GM23338 (cell line): ENCODE measurements at regions not wholly inside any gene's neighbourhood (a gene's known extent, or its start where the extent isn't known, plus 50 kb on each side); places are given as distances from the start of the nearest gene placed in this dataset.

Source experiments
- ATAC-seq: fragments of 200-7000 bp; cut with Tn5 transposase; 3 replicates; pipeline ENCODE4 v1.9.1; 2020
- DNase-seq: peaks from one replicate; pipeline ENCODE4 v3.0.0-alpha.2; 2015; ENCODE audit warnings: low spot score
- H2AFZ ChIP-seq: fragments of 200-600 bp; sonication (generic); 2 replicates; pipeline ENCODE4 v1.8.0; 2016; ENCODE audit warnings: antibody characterized with exemption, mild to moderate bottlenecking, moderate library complexity
- H3F3A ChIP-seq: fragments of 200-600 bp; sonication (generic); replicated peaks from 2 replicates; pipeline ENCODE4 v1.8.0; 2017; ENCODE audit warnings: antibody characterized with exemption, mixed run types, low read depth
- H3K27ac ChIP-seq: fragments of 200-600 bp; sonication (generic); 2 replicates; pipeline ENCODE4 v1.6.1; 2016; ENCODE audit warnings: low read depth
- H3K27me3 ChIP-seq: fragments of 200-600 bp; sonication (generic); 2 replicates; pipeline ENCODE4 v1.8.0; 2016; ENCODE audit warnings: mild to moderate bottlenecking, mixed run types, moderate library complexity; ENCODE audit not compliant: insufficient read depth
- H3K36me3 ChIP-seq: fragments of 200-600 bp; sonication (generic); 2 replicates; pipeline ENCODE4 v1.8.0; 2016; ENCODE audit warnings: mild to moderate bottlenecking; ENCODE audit not compliant: insufficient read depth
- H3K4me1 ChIP-seq: fragments of 200-600 bp; sonication (generic); 2 replicates; pipeline ENCODE4 v1.8.0; 2016; ENCODE audit warnings: mild to moderate bottlenecking, moderate library complexity; ENCODE audit not compliant: insufficient read depth
- H3K4me2 ChIP-seq: fragments of 200-600 bp; sonication (generic); 2 replicates; pipeline ENCODE4 v1.7.1; 2017; ENCODE audit warnings: mixed run types
- H3K4me3 ChIP-seq: fragments of 200-600 bp; sonication (generic); 2 replicates; pipeline ENCODE4 v1.6.1; 2016; ENCODE audit warnings: mixed run types
- H3K79me2 ChIP-seq: fragments of 200-600 bp; sonication (generic); replicated peaks from 2 replicates; pipeline ENCODE4 v1.8.0; 2017; ENCODE audit warnings: mild to moderate bottlenecking; ENCODE audit not compliant: insufficient read depth
- H3K9me2 ChIP-seq: fragments of 200-600 bp; sonication (generic); 2 replicates; pipeline ENCODE4 v1.8.0; 2017; ENCODE audit not compliant: insufficient read depth
- H4K20me1 ChIP-seq: fragments of 200-600 bp; sonication (generic); replicated peaks from 2 replicates; pipeline ENCODE4 v1.8.0; 2017; ENCODE audit warnings: mild to moderate bottlenecking; ENCODE audit not compliant: insufficient read depth
- H3K27ac Mint-ChIP-seq: 2 replicates; pipeline ENCODE4 v1.8.0; 2020; ENCODE audit warnings: inconsistent platforms, mild to moderate bottlenecking, moderate library complexity, mixed read lengths
- H3K27me3 Mint-ChIP-seq: 3 replicates; pipeline ENCODE4 v1.8.0; 2022; ENCODE audit warnings: low read depth, mild to moderate bottlenecking, moderate library complexity, mixed read lengths, inconsistent platforms; ENCODE audit not compliant: insufficient read depth, poor library complexity
- H3K36me3 Mint-ChIP-seq: 3 replicates; pipeline ENCODE4 v1.8.0; 2021; ENCODE audit warnings: low read depth, mild to moderate bottlenecking, inconsistent platforms, moderate library complexity, mixed read lengths
- H3K4me1 Mint-ChIP-seq: 3 replicates; pipeline ENCODE4 v1.8.0; 2020; ENCODE audit warnings: mild to moderate bottlenecking, inconsistent platforms, mixed read lengths
- H3K4me3 Mint-ChIP-seq: 3 replicates; pipeline ENCODE4 v1.8.0; 2021; ENCODE audit warnings: moderate library complexity, mild to moderate bottlenecking, inconsistent platforms, mixed read lengths
- H3K9me3 Mint-ChIP-seq: 3 replicates; pipeline ENCODE4 v1.8.0; 2020; ENCODE audit warnings: moderate library complexity, mild to moderate bottlenecking, inconsistent platforms, mixed read lengths
- CREB1 ChIP-seq: fragments of 250-450 bp; sonication (Bioruptor Pico); IDR thresholded peaks from 2 replicates; pipeline ENCODE4 v1.5.0; 2020; ENCODE audit warnings: low read depth, mild to moderate bottlenecking, moderate library complexity
- CTCF ChIP-seq, 2 experiments: fragments of 200-600 bp in 1 of 2; sonication (generic) in 1 of 2; conservative IDR thresholded peaks; 2 replicates each; pipeline versions ENCODE4 v1.5.1 to v1.6.1; 2016 to 2017; ENCODE audit warnings: antibody characterized with exemption in 2 of 2, low read depth in 2 of 2, mild to moderate bottlenecking in 2 of 2, moderate library complexity in 1 of 2
- ETS1 ChIP-seq: IDR thresholded peaks from 2 replicates; pipeline ENCODE4 v1.6.1; 2016; ENCODE audit warnings: antibody characterized with exemption
- EZH2 ChIP-seq: fragments of 200-600 bp; sonication (generic); IDR thresholded peaks from one replicate; pipeline ENCODE4 v1.8.0; 2017; ENCODE audit warnings: antibody characterized with exemption, mild to moderate bottlenecking, low read depth; ENCODE audit not compliant: unreplicated experiment
- EZH2phosphoT487 ChIP-seq: fragments of 200-600 bp; sonication (generic); IDR thresholded peaks from one replicate; pipeline ENCODE4 v1.8.1; 2018; ENCODE audit warnings: antibody characterized with exemption; ENCODE audit not compliant: unreplicated experiment
- JUNB ChIP-seq: IDR thresholded peaks from one replicate; pipeline ENCODE4 v1.6.1; 2016; ENCODE audit warnings: antibody characterized with exemption; ENCODE audit not compliant: unreplicated experiment
- NANOG ChIP-seq: IDR thresholded peaks from 2 replicates; pipeline ENCODE4 v1.6.1; 2016; ENCODE audit warnings: antibody characterized with exemption, borderline replicate concordance
- POLR2AphosphoS5 ChIP-seq: IDR thresholded peaks from 2 replicates; pipeline ENCODE4 v1.6.1; 2016; ENCODE audit warnings: antibody characterized with exemption, low read depth
- REST ChIP-seq: IDR thresholded peaks from one replicate; pipeline ENCODE4 v1.6.1; 2018; ENCODE audit warnings: antibody characterized with exemption; ENCODE audit not compliant: unreplicated experiment
- STAT1 ChIP-seq: IDR thresholded peaks from one replicate; pipeline ENCODE4 v1.6.1; 2016; ENCODE audit warnings: antibody characterized with exemption; ENCODE audit not compliant: unreplicated experiment
- ZNF114 ChIP-seq: fragments of 250-450 bp; sonication (Bioruptor Pico); IDR thresholded peaks from 2 replicates; pipeline ENCODE4 v1.5.0; 2020; ENCODE audit warnings: mild to moderate bottlenecking, moderate library complexity
- ZNF331 ChIP-seq: fragments of 250-450 bp; sonication (Bioruptor Pico); IDR thresholded peaks from 2 replicates; pipeline ENCODE4 v1.5.0; 2020; ENCODE audit warnings: low read depth, mild to moderate bottlenecking, moderate library complexity
- ZNF462 ChIP-seq: fragments of 250-450 bp; sonication (Bioruptor Pico); IDR thresholded peaks from 2 replicates; pipeline ENCODE4 v1.5.0; 2020; ENCODE audit warnings: mild to moderate bottlenecking, moderate library complexity

GRCh38 chr16:17543073-17543472 lies 72.3 kb upstream of the XYLT1 start (continued):
- TF ChIP-seq JUNB (no peak), EZH2phosphoT487 (no peak), ZNF114 (CRISPR knock-in tag) (no peak), EZH2 (no peak)

GRCh38 chr16:17541324-17541723 lies 70.6 kb upstream of the XYLT1 start:
- Histone ChIP-seq H3K4me2 (no peak overlapping the region), H3K36me3 (no peaks in the 10 kb centered on the region), H3K4me1 (no peaks in the 10 kb centered on the region), H3K9me2 (0 out of 2 replicates have a peak, but pooled peaks cover 4% of the 10 kb centered on the region), H2AFZ (no peak overlapping the region), H3K27me3 (no peaks in the 10 kb centered on the region), H3K79me2 (no peaks in the 10 kb centered on the region), H3K4me3 (no peak overlapping the region), H3F3A (no peaks in the 10 kb centered on the region), H3K27ac (no peak overlapping the region), H4K20me1 (no peaks in the 10 kb centered on the region)
- H3K27me3 Mint-ChIP-seq, result peaks cover 5% of the 10 kb centered on the region
- H3K4me3 Mint-ChIP-seq, result no peak overlapping the region
- TF ChIP-seq POLR2AphosphoS5 (no peak), EZH2phosphoT487 (no peak), STAT1 (no peak), ZNF331 (CRISPR knock-in tag) (no peak), ZNF114 (CRISPR knock-in tag) (no peak), ETS1 (no peak), EZH2 (no peak), NANOG (no peak), JUNB (no peak), CREB1 (no peak), CTCF (conservative IDR thresholded peaks at IDR 0.05; ENCODE audit: low read depth in 2 of 2) (no peak), REST (no peak), ZNF462 (CRISPR knock-in tag) (no peak)
- peaks cover 6% of the 10 kb centered on the region; the same call in 2 of the 3 replicates for H3K9me3 Mint-ChIP-seq
- no peaks in the 10 kb centered on the region for H3K4me1 Mint-ChIP-seq
- DNase-seq (no peak), ATAC-seq (no peak)
- no peak overlapping the region for H3K27ac Mint-ChIP-seq
- no peaks in the 10 kb centered on the region for H3K36me3 Mint-ChIP-seq
